H9 (cell line): ENCODE measurements at regions not wholly inside any gene's neighbourhood (a gene's known extent, or its start where the extent isn't known, plus 50 kb on each side); places are given as distances from the start of the nearest gene placed in this dataset.

ENCODE experiments used
- DNase-seq: peaks from one replicate; pipeline ENCODE4 v3.0.0-alpha.2; 2017
- H2AFZ ChIP-seq: one replicate; pipeline ENCODE4 v1.6.1; 2013; ENCODE audit warnings: mild to moderate bottlenecking, low read length, control low read depth, moderate library complexity
- H2AK5ac ChIP-seq: 2 replicates; pipeline ENCODE4 v1.6.1; 2013; ENCODE audit warnings: low read length, control low read depth, mixed read lengths; ENCODE audit not compliant: insufficient read length
- H2BK120ac ChIP-seq: one replicate; pipeline ENCODE4 v1.6.1; 2013; ENCODE audit warnings: low read depth, mild to moderate bottlenecking, low read length, control low read depth, inconsistent platforms; ENCODE audit not compliant: poor library complexity, severe bottlenecking
- H2BK12ac ChIP-seq: 2 replicates; pipeline ENCODE4 v1.6.1; 2013; ENCODE audit warnings: low read length, control low read depth, mixed read lengths, low read depth; ENCODE audit not compliant: insufficient read length
- H2BK15ac ChIP-seq: 2 replicates; pipeline ENCODE4 v1.6.1; 2013; ENCODE audit warnings: low read depth, low read length, control low read depth
- H2BK20ac ChIP-seq: one replicate; pipeline ENCODE4 v1.6.1; 2013; ENCODE audit warnings: low read depth, mild to moderate bottlenecking, low read length, control low read depth, inconsistent platforms; ENCODE audit not compliant: poor library complexity, severe bottlenecking
- H2BK5ac ChIP-seq: 2 replicates; pipeline ENCODE4 v1.6.1; 2013; ENCODE audit warnings: low read length, control low read depth, mixed read lengths; ENCODE audit not compliant: insufficient read length
- H3K14ac ChIP-seq: 2 replicates; pipeline ENCODE4 v1.6.1; 2013; ENCODE audit warnings: low read length, control low read depth; ENCODE audit not compliant: insufficient read depth
- H3K18ac ChIP-seq: 2 replicates; pipeline ENCODE4 v1.6.1; 2013; ENCODE audit warnings: low read depth, mild to moderate bottlenecking, mixed read lengths, low read length, control low read depth; ENCODE audit not compliant: insufficient read length
- H3K23ac ChIP-seq: 2 replicates; pipeline ENCODE4 v1.6.1; 2013; ENCODE audit warnings: low read length, control low read depth, mixed read lengths, low read depth; ENCODE audit not compliant: insufficient read length
- H3K23me2 ChIP-seq: 2 replicates; pipeline ENCODE4 v1.6.1; 2013; ENCODE audit warnings: low read depth, mild to moderate bottlenecking, mixed read lengths, low read length, control low read depth; ENCODE audit not compliant: insufficient read length, poor library complexity, severe bottlenecking
- H3K27ac ChIP-seq: 2 replicates; pipeline ENCODE4 v1.5.1; 2013; ENCODE audit warnings: low read length, control low read depth, mixed read lengths, low read depth; ENCODE audit not compliant: insufficient read length
- H3K27me3 ChIP-seq: 2 replicates; pipeline ENCODE4 v1.6.1; 2013; ENCODE audit warnings: low read length, control low read depth, inconsistent platforms; ENCODE audit not compliant: insufficient read depth
- H3K4ac ChIP-seq: 2 replicates; pipeline ENCODE4 v1.6.1; 2013; ENCODE audit warnings: low read depth, mild to moderate bottlenecking, control low read depth, inconsistent platforms, low read length, moderate library complexity
- H3K4me1 ChIP-seq: 2 replicates; pipeline ENCODE4 v1.6.1; 2013; ENCODE audit warnings: low read length, control low read depth, inconsistent platforms; ENCODE audit not compliant: insufficient read depth
- H3K4me2 ChIP-seq: 2 replicates; pipeline ENCODE4 v1.6.1; 2013; ENCODE audit warnings: low read length, control low read depth, mixed read lengths; ENCODE audit not compliant: insufficient read length, insufficient read depth
- H3K56ac ChIP-seq: 2 replicates; pipeline ENCODE4 v1.6.1; 2013; ENCODE audit warnings: low read depth, mild to moderate bottlenecking, mixed read lengths, low read length, control low read depth; ENCODE audit not compliant: insufficient read length
- H3K79me1 ChIP-seq: 2 replicates; pipeline ENCODE4 v1.6.1; 2013; ENCODE audit warnings: low read depth, mild to moderate bottlenecking, moderate library complexity, low read length, control low read depth, inconsistent platforms; ENCODE audit not compliant: insufficient read depth, poor library complexity, severe bottlenecking
- H3K79me2 ChIP-seq: 2 replicates; pipeline ENCODE4 v1.6.1; 2013; ENCODE audit warnings: low read length, control low read depth, inconsistent platforms; ENCODE audit not compliant: insufficient read depth
- H3K9ac ChIP-seq: 2 replicates; pipeline ENCODE4 v1.6.1; 2013; ENCODE audit warnings: low read length, control low read depth, mixed read lengths; ENCODE audit not compliant: insufficient read length; ENCODE audit errors: extremely low read depth
- H3K9me3 ChIP-seq: one replicate; pipeline ENCODE4 v1.6.1; 2013; ENCODE audit warnings: low read depth, low read length, inconsistent platforms; ENCODE audit not compliant: control insufficient read depth
- H3T11ph ChIP-seq: one replicate; pipeline ENCODE4 v1.6.1; 2013; ENCODE audit warnings: mild to moderate bottlenecking, low read length, control low read depth, inconsistent platforms
- H4K20me1 ChIP-seq: one replicate; pipeline ENCODE4 v1.6.1; 2013; ENCODE audit not compliant: control insufficient read depth, insufficient read length, insufficient read depth
- H4K5ac ChIP-seq: 2 replicates; pipeline ENCODE4 v1.6.1; 2013; ENCODE audit warnings: low read depth, mild to moderate bottlenecking, mixed read lengths, low read length, control low read depth; ENCODE audit not compliant: insufficient read length
- H4K8ac ChIP-seq: replicated peaks from 2 replicates; pipeline ENCODE4 v1.6.1; 2013; ENCODE audit warnings: low read length, control low read depth, mixed read lengths, low read depth; ENCODE audit not compliant: insufficient read length
- H4K91ac ChIP-seq: 2 replicates; pipeline ENCODE4 v1.6.1; 2013; ENCODE audit warnings: low read depth, mild to moderate bottlenecking, moderate library complexity, mixed read lengths, low read length, control low read depth; ENCODE audit not compliant: insufficient read length
- H3K27ac Mint-ChIP-seq, 3 experiments: 2 replicates in 2 of 3; 3 replicates in 1 of 3; pipeline ENCODE4 v1.8.0; 2020 to 2021; ENCODE audit warnings: mixed read lengths in 3 of 3, mild to moderate bottlenecking in 1 of 3, moderate library complexity in 1 of 3
- H3K27me3 Mint-ChIP-seq: 2 replicates; pipeline ENCODE4 v1.8.0; 2021; ENCODE audit warnings: low read depth, mild to moderate bottlenecking, moderate library complexity, mixed read lengths
- H3K36me3 Mint-ChIP-seq, 3 experiments: 2 replicates in 2 of 3; 3 replicates in 1 of 3; pipeline ENCODE4 v1.8.0; 2020 to 2021; ENCODE audit warnings: low read depth in 3 of 3, mixed read lengths in 3 of 3; ENCODE audit not compliant: insufficient read depth in 1 of 3
- H3K4me1 Mint-ChIP-seq, 2 experiments: 2 replicates each; pipeline ENCODE4 v1.8.0; 2020; ENCODE audit warnings: mixed read lengths in 2 of 2
- H3K4me3 Mint-ChIP-seq, 2 experiments: 2 replicates in 1 of 2; 3 replicates in 1 of 2; pipeline ENCODE4 v1.8.0; 2020 to 2021; ENCODE audit warnings: mild to moderate bottlenecking in 2 of 2, mixed read lengths in 2 of 2, moderate library complexity in 1 of 2
- H3K9me3 Mint-ChIP-seq, 2 experiments: 2 replicates in 1 of 2; 3 replicates in 1 of 2; pipeline ENCODE4 v1.8.0; 2020; ENCODE audit warnings: mild to moderate bottlenecking in 2 of 2, mixed read lengths in 2 of 2, moderate library complexity in 1 of 2
- CTCF ChIP-seq: fragments of 200-600 bp; sonication (generic); conservative IDR thresholded peaks from 3 replicates; pipeline ENCODE4 v1.8.0; 2021; ENCODE audit warnings: antibody characterized with exemption, mild to moderate bottlenecking
- WGBS: extraction: QIAGEN DNeasy Blood & Tissue Kit; methylation state at CpG from one replicate; pipeline ENCODE4 v1.1.7; 2013; ENCODE audit warnings: missing lambda C conversion rate, low lambda C conversion rate, mixed read lengths; ENCODE audit not compliant: insufficient read length; ENCODE audit errors: extremely low coverage; 5-methylcytosine and 5-hydroxymethylcytosine counted together

- H4K20me1 ChIP-seq: no peaks in the 10 kb centered on the region
- H4K91ac ChIP-seq: no peak overlapping the region
- no peak overlapping the region for H2BK12ac ChIP-seq
- H2BK5ac ChIP-seq: no peak overlapping the region
- H3K4me2 ChIP-seq: no peak overlapping the region
- no peak overlapping the region for H3K9ac ChIP-seq
- H3K4me1 ChIP-seq: no peaks in the 10 kb centered on the region
- H3K18ac ChIP-seq: no peak overlapping the region
- H2BK15ac ChIP-seq: no peak overlapping the region
- Mint-ChIP-seq H3K4me3 (no peak overlapping the region), H3K36me3 (no peaks in the 10 kb centered on the region), H3K27ac (no peak overlapping the region), H3K9me3 (no peaks in the 10 kb centered on the region), H3K4me1 (no peaks in the 10 kb centered on the region), H3K27me3 (peaks cover 15% of the 10 kb centered on the region)
- H3K23me2 ChIP-seq: no peaks in the 10 kb centered on the region
- no peak overlapping the region for H3K23ac ChIP-seq
- no peak overlapping the region for H3T11ph ChIP-seq
- no peaks in the 10 kb centered on the region for H3K79me2 ChIP-seq
- no CpG with 5 or more reads among the region's 13 CpGs for WGBS
- no peak overlapping the region for H2AK5ac ChIP-seq
- no peak overlapping the region for H3K4ac ChIP-seq
- no peak for DNase-seq
- H3K56ac ChIP-seq: no peak overlapping the region
- no peak overlapping the region for H2AFZ ChIP-seq
- H3K14ac ChIP-seq: no peak overlapping the region
- H4K8ac ChIP-seq: no peak overlapping the region
- no peak overlapping the region for H2BK20ac ChIP-seq
- H3K27ac ChIP-seq: no peak overlapping the region
- no peaks in the 10 kb centered on the region for H3K27me3 ChIP-seq
- TF ChIP-seq CTCF: no peak
- no peaks in the 10 kb centered on the region for H3K9me3 ChIP-seq
- H3K79me1 ChIP-seq: no peaks in the 10 kb centered on the region
- no peak overlapping the region for H4K5ac ChIP-seq
- no peak overlapping the region for H2BK120ac ChIP-seq
Measured at GRCh38 chr2:239567786-239568185, 167.0 kb upstream of the HDAC4 start.
